ENCODE measurements at regions not wholly inside any gene's neighbourhood (a gene's known extent, or its start where the extent isn't known, plus 50 kb on each side); places are given as distances from the start of the nearest gene placed in this dataset.

GRCh38 chr12:30023186-30023585 lies 239.4 kb upstream of the TMTC1 start:
- Mint-ChIP-seq H3K27me3 (ENCODE audit: low read depth, poor library complexity) (peaks cover 4% of the 10 kb centered on the region), H3K27ac (no peak overlapping the region), H3K36me3 (ENCODE audit: low read depth) (peaks cover 6% of the 10 kb centered on the region), H3K4me3 (no peak overlapping the region), H3K4me1 (no peaks in the 10 kb centered on the region), H3K9me3 (peaks cover 23% of the 10 kb centered on the region)
- no peak for DNase-seq
- no peak for TF ChIP-seq CTCF (IDR thresholded peaks at IDR 0.05)

- DNase-seq: no peak
- H3K27me3 Mint-ChIP-seq (ENCODE audit: low read depth, poor library complexity): peaks cover 4% of the 10 kb centered on the region
- TF ChIP-seq CTCF (IDR thresholded peaks at IDR 0.05): no peak
- H3K4me1 Mint-ChIP-seq: no peaks in the 10 kb centered on the region
- H3K4me3 Mint-ChIP-seq: no peak overlapping the region
- H3K9me3 Mint-ChIP-seq: peaks cover 23% of the 10 kb centered on the region
- H3K27ac Mint-ChIP-seq: no peak overlapping the region
- H3K36me3 Mint-ChIP-seq (ENCODE audit: low read depth): peaks cover 6% of the 10 kb centered on the region
Observed at GRCh38 chr12:30021051-30021833, 237.5 kb upstream of the TMTC1 start.

- peaks cover 17% of the 10 kb centered on the region for H3K4me1 Mint-ChIP-seq
- no peak for TF ChIP-seq CTCF (IDR thresholded peaks at IDR 0.05)
- no peak for DNase-seq
- H3K36me3 Mint-ChIP-seq (ENCODE audit: low read depth): no peaks in the 10 kb centered on the region
- H3K9me3 Mint-ChIP-seq: peaks cover 13% of the 10 kb centered on the region
- H3K27me3 Mint-ChIP-seq (ENCODE audit: low read depth, poor library complexity): peaks cover 4% of the 10 kb centered on the region
- H3K27ac Mint-ChIP-seq: no peak overlapping the region
- no peak overlapping the region for H3K4me3 Mint-ChIP-seq
Observed at GRCh38 chr12:30019366-30020140, 235.8 kb upstream of the TMTC1 start.

GRCh38 chr12:30016540-30017055 lies 232.9 kb upstream of the TMTC1 start:
- peaks cover 3% of the 10 kb centered on the region for H3K27me3 Mint-ChIP-seq (ENCODE audit: low read depth, poor library complexity)
- no peak for TF ChIP-seq CTCF (IDR thresholded peaks at IDR 0.05)
- H3K4me1 Mint-ChIP-seq: peaks cover 26% of the 10 kb centered on the region
- DNase-seq: no peak
- H3K27ac Mint-ChIP-seq: no peak overlapping the region
- H3K4me3 Mint-ChIP-seq: no peak overlapping the region
- no peaks in the 10 kb centered on the region for H3K36me3 Mint-ChIP-seq (ENCODE audit: low read depth)
- no peaks in the 10 kb centered on the region for H3K9me3 Mint-ChIP-seq

- Mint-ChIP-seq H3K36me3 (ENCODE audit: low read depth) (no peaks in the 10 kb centered on the region), H3K4me3 (no peak overlapping the region), H3K9me3 (no peaks in the 10 kb centered on the region), H3K27me3 (ENCODE audit: low read depth, poor library complexity) (peaks cover 3% of the 10 kb centered on the region), H3K4me1 (peaks cover 26% of the 10 kb centered on the region), H3K27ac (peak overlapping the region; percentile 23)
- TF ChIP-seq CTCF (IDR thresholded peaks at IDR 0.05): no peak
- peak; percentile 13 for DNase-seq
Observed at GRCh38 chr12:30015631-30016337, 232.0 kb upstream of the TMTC1 start.

Measured in nephron progenitor cell (in vitro differentiated cells).